Naive thymus-derived CD8-positive, alpha-beta T cell (primary cell): ENCODE measurements at regions not wholly inside any gene's neighbourhood (a gene's known extent, or its start where the extent isn't known, plus 50 kb on each side); places are given as distances from the start of the nearest gene placed in this dataset.

ENCODE experiments used
- ATAC-seq, 2 donors: fragments of 150-1000 bp; cut with Tn5 transposase in 1 of 2; sonication (Bioruptor Pico), chemical (Tn5 transposase) in 1 of 2; 1 replicate in 1 of 2; 2 replicates in 1 of 2; pipeline ENCODE4 v1.10.0; 2021; ENCODE audit warnings: mild to moderate bottlenecking in 2 of 2, moderate library complexity in 2 of 2
- POLR2A ChIA-PET: fragments of 350-600 bp; sonication (Branson Sonifier 250); formaldehyde crosslinking; loops from one replicate; lab custom pipeline; 2021; ENCODE audit warnings: antibody characterized with exemption; lab: Charles Lee
- DNase-seq, 10 donors: peaks; one replicate each; pipeline versions ENCODE4 v3.0.0 to v3.0.0-alpha.2; 2020 to 2022
- H3K27ac Mint-ChIP-seq, 10 donors: one replicate each; pipeline ENCODE4 v1.8.0; 2020 to 2022; ENCODE audit warnings: mild to moderate bottlenecking in 10 of 10, mixed read lengths in 10 of 10, moderate library complexity in 4 of 10, inconsistent platforms in 1 of 10
- H3K27me3 Mint-ChIP-seq, 5 donors: one replicate each; pipeline ENCODE4 v1.8.0; 2021 to 2022; ENCODE audit warnings: mixed read lengths in 5 of 5
- H3K36me3 Mint-ChIP-seq, 3 donors: one replicate each; pipeline ENCODE4 v1.8.0; 2020 to 2022; ENCODE audit warnings: mixed read lengths in 3 of 3, mild to moderate bottlenecking in 2 of 3, inconsistent platforms in 1 of 3
- H3K4me1 Mint-ChIP-seq, 4 donors: one replicate each; pipeline ENCODE4 v1.8.0; 2021 to 2022; ENCODE audit warnings: mixed read lengths in 4 of 4
- H3K4me3 Mint-ChIP-seq, 10 donors: one replicate each; pipeline ENCODE4 v1.8.0; 2020 to 2022; ENCODE audit warnings: mild to moderate bottlenecking in 10 of 10, mixed read lengths in 10 of 10, moderate library complexity in 6 of 10, inconsistent platforms in 1 of 10
- H3K9me3 Mint-ChIP-seq, 9 donors: one replicate each; pipeline ENCODE4 v1.8.0; 2020 to 2022; ENCODE audit warnings: mixed read lengths in 9 of 9, mild to moderate bottlenecking in 3 of 9, inconsistent platforms in 1 of 9, moderate library complexity in 1 of 9

DNA sequence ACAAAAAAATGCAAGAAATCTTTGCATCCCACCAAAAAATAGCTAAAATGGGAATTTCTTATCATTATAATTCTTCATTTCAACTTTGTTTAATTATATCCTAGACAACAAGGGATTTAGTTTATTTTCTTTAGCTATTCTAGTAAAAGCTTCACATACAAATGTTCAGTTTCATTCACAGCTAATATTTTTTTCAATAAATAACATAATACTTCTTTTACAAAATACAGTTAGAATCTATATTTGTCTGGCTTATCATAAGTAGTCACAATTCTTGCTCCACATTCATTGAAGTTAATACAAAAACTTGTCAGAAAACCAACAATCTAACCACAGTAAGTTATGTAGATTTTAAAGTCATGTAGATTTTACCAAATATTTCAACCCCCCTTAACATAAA, 414.4 kb downstream of the FAT4 start:
- POLR2A ChIA-PET, result no interaction called here
- H3K36me3 Mint-ChIP-seq, result no peaks in the 10 kb centered on the region
- H3K4me3 Mint-ChIP-seq, result no peak overlapping the region
- H3K4me1 Mint-ChIP-seq, result no peaks in the 10 kb centered on the region
- ATAC-seq (no peak), DNase-seq (no peak)
- peaks cover 0 to 9% (median 0%) of the 10 kb centered on the region in 9 donors for H3K9me3 Mint-ChIP-seq
- H3K27ac Mint-ChIP-seq, result no peak overlapping the region
- peaks cover 0 to 3% (median 0%) of the 10 kb centered on the region in 5 donors for H3K27me3 Mint-ChIP-seq

DNA sequence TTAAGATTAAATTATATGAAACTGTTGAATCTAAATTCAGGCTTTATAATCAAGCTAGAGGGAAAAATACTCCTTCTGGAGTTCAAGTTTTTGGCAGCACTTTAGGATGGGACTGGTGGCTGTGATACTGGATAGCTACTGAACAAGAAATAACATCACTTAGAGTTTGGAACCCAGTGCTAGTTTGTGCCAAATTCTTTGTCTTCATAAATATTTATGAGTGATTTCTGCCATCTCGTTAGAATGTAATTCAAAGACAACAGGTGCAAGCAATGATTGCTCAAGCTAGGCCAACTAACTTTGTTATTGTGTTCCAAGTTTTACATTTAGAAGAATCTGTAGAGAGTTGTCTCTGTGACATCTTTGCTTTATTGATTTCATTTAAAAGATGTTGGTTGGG, 417.9 kb downstream of the FAT4 start:
- POLR2A ChIA-PET, result no interaction called here
- H3K4me1 Mint-ChIP-seq, result no peaks in the 10 kb centered on the region
- peaks cover 0 to 5% (median 0%) of the 10 kb centered on the region in 5 donors for H3K27me3 Mint-ChIP-seq
- H3K9me3 Mint-ChIP-seq, result peaks cover 0 to 16% (median 2%) of the 10 kb centered on the region in 9 donors
- H3K4me3 Mint-ChIP-seq, result no peak overlapping the region
- no peaks in the 10 kb centered on the region for H3K36me3 Mint-ChIP-seq
- DNase-seq (no peak), ATAC-seq (no peak)
- H3K27ac Mint-ChIP-seq, result no peak overlapping the region

DNA sequence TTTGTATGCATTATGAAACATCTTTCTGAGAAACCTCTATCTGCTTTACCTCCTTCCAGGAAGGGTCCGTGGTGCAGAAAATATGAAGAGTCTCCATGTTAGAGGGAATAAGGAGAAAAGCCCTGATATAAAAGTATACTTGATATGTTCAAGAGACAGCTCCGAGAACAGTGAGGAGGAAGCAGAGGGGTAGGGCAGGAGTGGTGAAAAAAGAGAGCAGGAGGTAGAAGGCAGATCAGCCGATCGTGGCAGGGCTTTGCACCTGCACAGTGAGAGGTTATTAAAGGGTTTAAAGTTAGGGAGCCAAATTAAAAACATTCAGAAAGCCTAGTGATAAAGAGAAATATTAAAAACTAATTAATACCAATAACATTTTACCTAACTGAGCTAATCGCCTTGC, 419.7 kb downstream of the FAT4 start:
- Mint-ChIP-seq H3K4me3 (no peak overlapping the region), H3K27ac (no peak overlapping the region), H3K27me3 (peaks cover 0 to 5% (median 0%) of the 10 kb centered on the region in 5 donors), H3K4me1 (no peaks in the 10 kb centered on the region), H3K9me3 (peaks cover 0 to 13% (median 2%) of the 10 kb centered on the region in 9 donors), H3K36me3 (no peaks in the 10 kb centered on the region)
- ATAC-seq (no peak), DNase-seq (no peak)
- POLR2A ChIA-PET, result no interaction called here

DNA sequence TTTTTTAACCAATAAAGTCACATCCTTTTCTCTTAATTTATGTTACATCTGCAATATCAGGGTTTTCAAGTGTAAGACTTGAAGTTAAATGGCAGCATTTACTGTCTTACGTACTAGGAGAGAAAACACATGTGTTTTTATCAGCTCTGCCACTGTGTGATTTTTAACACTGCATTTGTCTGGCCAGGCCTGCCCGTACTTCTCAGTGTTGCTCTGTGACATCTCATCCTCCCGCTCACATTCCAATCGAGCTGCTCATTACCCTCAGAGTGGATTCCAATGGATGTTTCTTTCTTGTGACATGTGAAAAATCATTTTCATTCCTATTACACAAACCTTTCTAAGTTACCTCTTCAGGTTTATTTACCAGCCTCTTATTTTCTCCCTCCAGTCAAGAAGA, 420.3 kb downstream of the FAT4 start:
- H3K27me3 Mint-ChIP-seq, result peaks cover 0 to 5% (median 0%) of the 10 kb centered on the region in 5 donors
- POLR2A ChIA-PET, result no interaction called here
- no peak overlapping the region for H3K27ac Mint-ChIP-seq
- peaks cover 0 to 13% (median 0%) of the 10 kb centered on the region in 9 donors for H3K9me3 Mint-ChIP-seq
- no peaks in the 10 kb centered on the region for H3K4me1 Mint-ChIP-seq
- no peak for DNase-seq
- no peaks in the 10 kb centered on the region for H3K36me3 Mint-ChIP-seq
- no peak overlapping the region for H3K4me3 Mint-ChIP-seq
- ATAC-seq, result no peak

DNA sequence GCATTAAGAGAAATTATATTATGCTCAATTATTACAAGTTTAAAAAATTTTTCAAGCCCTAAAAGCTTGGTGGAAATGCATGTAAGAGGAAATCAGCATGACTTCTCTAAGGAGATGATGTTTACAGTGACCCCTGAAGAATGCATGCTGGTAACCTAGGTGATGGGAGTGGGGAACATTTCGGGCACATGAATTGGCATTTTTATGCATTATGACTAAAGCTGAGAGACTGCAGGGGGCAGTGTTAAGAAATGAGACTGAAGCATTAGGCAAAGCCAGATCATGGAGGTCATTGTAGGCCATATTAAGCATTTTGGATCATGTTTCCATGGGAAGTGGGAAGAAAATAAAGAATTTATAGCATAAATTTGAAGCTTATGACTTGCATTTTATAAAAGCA, 421.3 kb downstream of the FAT4 start:
- ATAC-seq, result no peak
- no peaks in the 10 kb centered on the region for H3K4me1 Mint-ChIP-seq
- POLR2A ChIA-PET, result no interaction called here

DNA sequence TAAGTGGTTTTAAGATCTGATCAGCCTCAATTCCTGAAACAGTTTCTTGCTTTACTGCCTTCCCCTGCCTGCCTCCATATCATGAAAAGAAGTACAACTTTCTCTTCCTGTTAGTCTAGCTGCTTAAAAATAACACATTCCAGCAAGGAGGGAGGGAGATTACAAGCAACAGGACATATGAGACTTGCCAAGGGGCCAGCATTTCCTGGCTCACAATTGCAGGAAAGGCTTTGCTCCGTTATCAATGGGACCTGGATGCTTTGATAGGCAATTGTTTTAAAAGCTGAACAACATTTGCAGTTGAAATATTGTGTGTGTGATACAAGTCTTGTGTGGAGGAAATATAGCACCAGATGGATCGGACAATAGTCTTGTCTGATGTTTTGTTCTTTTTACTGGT, 425.0 kb downstream of the FAT4 start:
- POLR2A ChIA-PET, result no interaction called here
- Mint-ChIP-seq H3K36me3 (no peaks in the 10 kb centered on the region), H3K27ac (no peak overlapping the region), H3K9me3 (peaks cover 0 to 18% (median 8%) of the 10 kb centered on the region in 9 donors), H3K4me1 (no peaks in the 10 kb centered on the region), H3K27me3 (peaks cover 0 to 1% (median 0%) of the 10 kb centered on the region in 5 donors), H3K4me3 (no peak overlapping the region)
- ATAC-seq, result no peak
- no peak for DNase-seq

More for the DNA sequence above, 421.3 kb downstream of the FAT4 start:
- DNase-seq, result no peak
- H3K27ac Mint-ChIP-seq, result no peak overlapping the region
- H3K9me3 Mint-ChIP-seq, result peaks cover 0 to 13% (median 0%) of the 10 kb centered on the region in 9 donors
- H3K27me3 Mint-ChIP-seq, result peaks cover 0 to 5% (median 0%) of the 10 kb centered on the region in 5 donors
- no peaks in the 10 kb centered on the region for H3K36me3 Mint-ChIP-seq
- H3K4me3 Mint-ChIP-seq, result no peak overlapping the region

DNA sequence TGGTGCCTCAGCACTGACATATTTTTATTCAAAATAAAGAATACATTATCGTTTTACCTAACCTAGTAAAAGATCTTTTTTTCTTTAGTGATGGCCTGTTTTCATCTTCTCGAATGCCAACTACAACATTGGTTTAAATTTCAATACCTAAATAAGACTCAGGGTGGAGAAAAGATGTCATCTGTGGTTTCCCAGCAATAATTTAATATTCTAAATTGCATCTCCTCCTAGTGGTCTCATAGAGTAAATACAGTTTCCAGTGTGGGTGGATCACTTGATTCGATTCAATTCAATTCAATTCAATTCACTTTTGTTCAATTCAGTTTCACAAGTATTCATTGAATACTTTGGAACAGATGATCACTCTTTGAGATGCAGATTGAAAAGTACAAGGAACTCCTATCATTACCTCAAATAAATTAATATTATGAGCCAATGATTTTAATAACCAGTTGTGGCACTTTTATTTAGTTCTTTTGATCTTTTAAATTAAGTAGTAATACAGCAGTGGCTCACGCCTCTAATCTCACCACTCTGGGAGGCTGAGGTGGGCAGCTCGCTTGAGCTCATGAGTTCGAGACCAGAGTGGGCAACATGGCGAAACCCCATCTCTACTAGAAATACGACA, 427.2 kb downstream of the FAT4 start:
- H3K27me3 Mint-ChIP-seq, result no peaks in the 10 kb centered on the region
- POLR2A ChIA-PET, result no interaction called here
- H3K27ac Mint-ChIP-seq, result no peak overlapping the region
- peaks cover 0 to 19% (median 7%) of the 10 kb centered on the region in 9 donors for H3K9me3 Mint-ChIP-seq
- no peak for ATAC-seq
- H3K36me3 Mint-ChIP-seq, result no peaks in the 10 kb centered on the region
- no peak for DNase-seq
- H3K4me3 Mint-ChIP-seq, result no peak overlapping the region
- H3K4me1 Mint-ChIP-seq, result no peaks in the 10 kb centered on the region

DNA sequence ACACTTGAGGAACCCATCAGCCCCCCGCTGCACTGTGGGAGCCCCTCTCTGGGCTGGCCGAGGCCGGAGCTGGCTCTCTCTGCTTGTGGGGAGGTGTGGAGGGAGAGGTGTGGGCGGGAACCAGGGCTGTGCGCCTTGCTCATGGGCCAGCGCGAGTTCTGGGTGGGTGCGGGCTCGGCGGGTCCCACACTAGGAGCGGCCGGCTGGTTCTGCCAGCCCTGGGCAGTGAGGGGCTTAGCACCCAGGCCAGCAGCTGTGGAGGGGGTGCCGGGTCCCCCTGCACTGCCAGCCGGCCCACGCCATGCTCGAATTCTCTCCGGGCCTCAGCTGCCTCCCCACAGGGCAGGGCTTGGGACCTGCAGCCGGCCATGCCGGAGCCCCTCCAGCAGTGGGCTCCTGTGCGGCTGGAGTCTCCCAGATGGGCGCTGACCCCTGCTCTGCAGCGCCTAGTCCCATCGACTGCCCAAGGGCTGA, 430.2 kb downstream of the FAT4 start:
- no peaks in the 10 kb centered on the region for H3K4me1 Mint-ChIP-seq
- no peak overlapping the region for H3K27ac Mint-ChIP-seq
- POLR2A ChIA-PET, result no interaction called here
- no peak overlapping the region for H3K4me3 Mint-ChIP-seq
- no peaks in the 10 kb centered on the region for H3K27me3 Mint-ChIP-seq
- DNase-seq (no peak), ATAC-seq (no peak)
- peaks cover 3 to 24% (median 11%) of the 10 kb centered on the region in 9 donors for H3K9me3 Mint-ChIP-seq
- H3K36me3 Mint-ChIP-seq, result no peaks in the 10 kb centered on the region

- Mint-ChIP-seq H3K4me3 (no peak overlapping the region), H3K27ac (no peak overlapping the region), H3K36me3 (no peaks in the 10 kb centered on the region), H3K27me3 (no peaks in the 10 kb centered on the region), H3K4me1 (no peaks in the 10 kb centered on the region), H3K9me3 (peaks cover 0 to 19% (median 14%) of the 10 kb centered on the region in 9 donors)
- POLR2A ChIA-PET, result no interaction called here
- no peak for DNase-seq
- ATAC-seq, result no peak
These were observed 434.6 kb downstream of the FAT4 start for GRCh38 chr4:125749354-125749753.

GRCh38 chr4:125750399-125750798, 435.6 kb downstream of the FAT4 start:
- POLR2A ChIA-PET, result no interaction called here
- Mint-ChIP-seq H3K36me3 (no peaks in the 10 kb centered on the region), H3K9me3 (peaks cover 0 to 19% (median 14%) of the 10 kb centered on the region in 9 donors), H3K4me1 (no peaks in the 10 kb centered on the region), H3K27me3 (no peaks in the 10 kb centered on the region), H3K4me3 (no peak overlapping the region), H3K27ac (no peak overlapping the region)
- ATAC-seq (no peak), DNase-seq (no peak)

DNA sequence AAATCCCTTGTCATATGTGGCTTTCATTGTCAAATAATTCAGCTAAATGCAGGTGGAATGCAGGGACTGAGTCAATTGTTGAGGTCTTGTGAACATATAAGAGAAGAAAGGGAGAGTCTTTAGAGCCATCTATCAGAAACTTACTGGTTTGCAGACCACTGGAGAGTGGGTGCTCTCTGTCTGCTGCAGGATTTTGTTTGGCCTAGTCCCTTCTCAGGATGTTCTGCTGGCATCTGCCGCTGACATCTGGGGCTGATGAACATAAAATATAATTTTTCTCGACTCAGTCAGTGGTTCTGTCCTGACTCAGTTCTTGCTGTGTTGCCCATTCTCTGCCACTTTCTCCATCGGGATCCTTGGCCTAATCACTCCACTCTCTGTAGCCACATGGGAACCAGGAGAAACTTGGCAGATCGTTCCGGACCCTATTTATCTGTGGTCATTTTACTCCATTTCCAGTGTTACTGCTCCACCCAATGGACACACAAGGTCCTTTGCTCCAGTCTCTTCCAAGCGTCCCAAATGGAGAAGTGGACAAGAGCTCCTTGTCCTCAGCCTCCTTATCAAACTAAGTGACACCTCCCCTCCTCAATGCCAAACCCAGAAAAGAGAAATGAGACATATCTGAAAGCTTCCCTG, 436.2 kb downstream of the FAT4 start:
- DNase-seq (no peak), ATAC-seq (no peak)
- Mint-ChIP-seq H3K27ac (no peak overlapping the region), H3K27me3 (no peaks in the 10 kb centered on the region), H3K4me3 (no peak overlapping the region), H3K9me3 (peaks cover 0 to 19% (median 10%) of the 10 kb centered on the region in 9 donors), H3K36me3 (no peaks in the 10 kb centered on the region), H3K4me1 (no peaks in the 10 kb centered on the region)
- POLR2A ChIA-PET, result no interaction called here

- no peak for ATAC-seq
- H3K4me1 Mint-ChIP-seq, result no peaks in the 10 kb centered on the region
- H3K9me3 Mint-ChIP-seq, result peaks cover 0 to 3% (median 0%) of the 10 kb centered on the region in 9 donors
- no peaks in the 10 kb centered on the region for H3K27me3 Mint-ChIP-seq
- H3K36me3 Mint-ChIP-seq, result no peaks in the 10 kb centered on the region
- no peak overlapping the region for H3K4me3 Mint-ChIP-seq
- POLR2A ChIA-PET, result no interaction called here
- DNase-seq, result no peak
- no peak overlapping the region for H3K27ac Mint-ChIP-seq
These were observed 443.7 kb downstream of the FAT4 start for GRCh38 chr4:125758438-125758837.

DNA sequence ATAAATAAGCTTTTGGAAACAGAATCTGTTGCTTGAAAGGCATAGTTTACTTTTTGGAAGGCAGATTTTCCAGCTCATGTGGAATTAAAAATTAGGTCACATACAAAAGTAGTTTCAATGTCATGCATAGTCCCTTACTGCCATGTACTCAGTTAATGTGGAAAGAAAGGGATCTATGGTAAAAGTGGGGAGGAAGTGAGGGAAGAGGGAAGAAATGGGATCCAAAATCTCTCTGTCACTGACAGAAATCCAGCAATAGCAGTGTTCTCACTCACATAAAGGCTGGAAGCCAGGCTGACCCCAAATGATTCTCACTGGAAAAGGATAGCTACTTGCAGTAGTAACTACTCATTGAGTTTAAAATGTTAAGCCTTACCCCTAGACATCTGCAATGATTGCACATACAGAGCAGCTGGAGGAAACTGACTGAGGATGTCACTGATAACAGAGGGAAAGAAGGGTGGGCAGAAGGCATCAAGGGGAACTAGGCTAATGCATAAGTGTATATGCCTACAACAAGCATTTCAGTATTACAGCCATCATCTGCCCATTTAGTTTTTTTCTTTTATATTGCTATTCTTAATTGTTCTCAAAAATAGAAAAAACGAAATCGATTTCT, 445.6 kb downstream of the FAT4 start:
- POLR2A ChIA-PET, result no interaction called here
- no peak overlapping the region for H3K4me3 Mint-ChIP-seq
- H3K27ac Mint-ChIP-seq, result no peak overlapping the region
- H3K36me3 Mint-ChIP-seq, result no peaks in the 10 kb centered on the region
- H3K4me1 Mint-ChIP-seq, result no peaks in the 10 kb centered on the region
- no peak for DNase-seq
- no peak for ATAC-seq
- H3K9me3 Mint-ChIP-seq, result peaks cover 0 to 3% (median 0%) of the 10 kb centered on the region in 9 donors
- H3K27me3 Mint-ChIP-seq, result no peaks in the 10 kb centered on the region
